Fibroblast of lung (primary cell): ENCODE measurements at regions not wholly inside any gene's neighbourhood (a gene's known extent, or its start where the extent isn't known, plus 50 kb on each side); places are given as distances from the start of the nearest gene placed in this dataset.

Source experiments
- DNase-seq, 2 donors: peaks; one replicate each; pipeline versions ENCODE4 v3.0.0 to v3.0.0-alpha.2; 2010; ENCODE audit warnings: low read depth in 2 of 2
- H2AFZ ChIP-seq: 2 replicates; pipeline ENCODE4 v1.5.1; 2012; ENCODE audit warnings: low read length, control low read depth, inconsistent platforms
- H3K27ac ChIP-seq: 2 replicates; pipeline ENCODE4 v1.5.1; 2011; ENCODE audit warnings: low read length, control low read depth; ENCODE audit not compliant: insufficient read depth
- H3K27me3 ChIP-seq: 2 replicates; pipeline ENCODE4 v1.5.1; 2011; ENCODE audit warnings: mild to moderate bottlenecking, low read length; ENCODE audit not compliant: control insufficient read depth, insufficient read depth
- H3K36me3 ChIP-seq: 2 replicates; pipeline ENCODE4 v1.5.1; 2011; ENCODE audit warnings: low read length; ENCODE audit not compliant: control insufficient read depth, insufficient read depth
- H3K4me1 ChIP-seq: 2 replicates; pipeline ENCODE4 v1.5.1; 2011; ENCODE audit warnings: low read length; ENCODE audit not compliant: control insufficient read depth, insufficient read depth; ENCODE audit errors: extremely low read depth
- H3K4me2 ChIP-seq: 2 replicates; pipeline ENCODE4 v1.5.1; 2011; ENCODE audit warnings: low read length, control low read depth; ENCODE audit not compliant: insufficient read depth; ENCODE audit errors: extremely low read depth
- H3K4me3 ChIP-seq, 4 experiments: fragments of 200-600 bp in 1 of 4; sonication (generic) in 1 of 4; replicated peaks in 1 of 4; 2 replicates each; pipeline ENCODE4 v1.5.1; 2011 to 2016; ENCODE audit warnings: low read length in 4 of 4, low read depth in 3 of 4, mild to moderate bottlenecking in 3 of 4, control low read depth in 2 of 4, inconsistent platforms in 1 of 4, mixed read lengths in 1 of 4; ENCODE audit not compliant: insufficient read depth in 1 of 4; ENCODE audit errors: control extremely low read depth in 1 of 4
- H3K79me2 ChIP-seq: 2 replicates; pipeline ENCODE4 v1.5.1; 2012; ENCODE audit warnings: mild to moderate bottlenecking, low read length, inconsistent platforms; ENCODE audit not compliant: control insufficient read depth, insufficient read depth
- H3K9ac ChIP-seq: 2 replicates; pipeline ENCODE4 v1.5.1; 2011; ENCODE audit warnings: mild to moderate bottlenecking, low read length, control low read depth; ENCODE audit not compliant: insufficient read depth
- H3K9me3 ChIP-seq: 2 replicates; pipeline ENCODE4 v1.5.1; 2012; ENCODE audit warnings: low read depth, low read length; ENCODE audit not compliant: control insufficient read depth, insufficient read depth
- H4K20me1 ChIP-seq: 2 replicates; pipeline ENCODE4 v1.5.1; 2011; ENCODE audit warnings: low read length; ENCODE audit not compliant: control insufficient read depth, insufficient read depth; ENCODE audit errors: extremely low read depth
- EZH2 ChIP-seq: IDR thresholded peaks from 2 replicates; pipeline ENCODE4 v1.5.1; 2012; ENCODE audit warnings: low read length, control low read depth, mild to moderate bottlenecking; ENCODE audit errors: missing control alignments
- TF ChIP-seq, protein P1 (sequence below), 2 donors: IDR thresholded peaks in 1 of 2; conservative IDR thresholded peaks in 1 of 2; 1 replicate in 1 of 2; 2 replicates in 1 of 2; pipeline ENCODE4 v1.5.1; 2011 to 2012; ENCODE audit warnings: low read length in 2 of 2, control low read depth in 1 of 2, inconsistent platforms in 1 of 2, low read depth in 1 of 2, mild to moderate bottlenecking in 1 of 2

DNA sequence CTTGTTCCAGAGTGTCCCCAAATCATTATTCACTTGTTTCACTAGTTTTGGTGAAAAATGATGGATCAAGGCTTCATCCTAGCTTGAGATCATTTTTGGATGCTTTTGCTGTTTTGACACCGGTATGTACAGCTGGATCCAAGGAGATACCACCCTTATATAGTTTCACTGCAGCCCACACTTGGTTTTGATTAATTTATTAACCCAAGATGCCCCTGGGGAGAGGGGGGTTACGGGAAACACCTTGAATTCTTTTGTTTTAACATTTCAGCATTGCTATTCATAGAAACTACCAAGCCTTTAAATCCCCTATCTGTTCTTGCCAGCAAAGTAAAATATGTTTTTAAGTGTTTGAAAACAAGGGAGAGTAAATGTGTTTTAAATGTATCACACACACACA lies 457.7 kb upstream of the RUNX1 start:
- Histone ChIP-seq H3K27ac (no peak overlapping the region), H3K36me3 (no peaks in the 10 kb centered on the region), H3K4me3 (no peak overlapping the region), H3K4me2 (no peak overlapping the region), H3K9ac (no peak overlapping the region), H3K79me2 (no peaks in the 10 kb centered on the region), H4K20me1 (no peaks in the 10 kb centered on the region), H2AFZ (no peak overlapping the region), H3K27me3 (no peaks in the 10 kb centered on the region), H3K9me3 (no peaks in the 10 kb centered on the region), H3K4me1 (no peaks in the 10 kb centered on the region)
- peak in 1 of 2 donors; percentile 38 for DNase-seq
- TF ChIP-seq, protein P1, sequence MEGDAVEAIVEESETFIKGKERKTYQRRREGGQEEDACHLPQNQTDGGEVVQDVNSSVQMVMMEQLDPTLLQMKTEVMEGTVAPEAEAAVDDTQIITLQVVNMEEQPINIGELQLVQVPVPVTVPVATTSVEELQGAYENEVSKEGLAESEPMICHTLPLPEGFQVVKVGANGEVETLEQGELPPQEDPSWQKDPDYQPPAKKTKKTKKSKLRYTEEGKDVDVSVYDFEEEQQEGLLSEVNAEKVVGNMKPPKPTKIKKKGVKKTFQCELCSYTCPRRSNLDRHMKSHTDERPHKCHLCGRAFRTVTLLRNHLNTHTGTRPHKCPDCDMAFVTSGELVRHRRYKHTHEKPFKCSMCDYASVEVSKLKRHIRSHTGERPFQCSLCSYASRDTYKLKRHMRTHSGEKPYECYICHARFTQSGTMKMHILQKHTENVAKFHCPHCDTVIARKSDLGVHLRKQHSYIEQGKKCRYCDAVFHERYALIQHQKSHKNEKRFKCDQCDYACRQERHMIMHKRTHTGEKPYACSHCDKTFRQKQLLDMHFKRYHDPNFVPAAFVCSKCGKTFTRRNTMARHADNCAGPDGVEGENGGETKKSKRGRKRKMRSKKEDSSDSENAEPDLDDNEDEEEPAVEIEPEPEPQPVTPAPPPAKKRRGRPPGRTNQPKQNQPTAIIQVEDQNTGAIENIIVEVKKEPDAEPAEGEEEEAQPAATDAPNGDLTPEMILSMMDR (conservative IDR thresholded peaks at IDR 0.05 in 1 of 2, IDR thresholded peaks at IDR 0.05 in 1 of 2; ENCODE audit: low read depth in 1 of 2, low read length in 2 of 2) = no peak
- no peak for TF ChIP-seq EZH2

DNA sequence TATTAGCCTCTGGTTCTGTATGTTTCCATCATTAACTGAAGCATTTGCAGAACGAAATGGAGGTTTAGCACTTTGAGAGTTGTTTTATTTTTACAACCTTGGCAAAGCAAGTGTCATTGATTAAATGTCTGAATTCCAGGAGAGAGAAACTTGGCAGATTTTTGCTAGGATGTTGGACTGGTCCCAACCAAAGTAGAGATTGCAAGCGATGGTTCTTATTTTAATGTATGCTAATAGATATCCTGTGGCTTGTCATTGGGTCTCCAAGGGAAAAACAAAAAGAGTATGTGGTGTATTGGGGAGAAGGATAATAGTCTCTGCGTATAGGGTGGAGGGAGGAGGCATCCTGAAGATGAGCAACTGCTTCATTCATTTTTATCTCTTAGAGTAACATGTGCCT lies 457.2 kb upstream of the RUNX1 start:
- Histone ChIP-seq H3K27me3 (no peaks in the 10 kb centered on the region), H3K27ac (no peak overlapping the region), H3K79me2 (no peaks in the 10 kb centered on the region), H3K4me1 (no peaks in the 10 kb centered on the region), H3K4me2 (no peak overlapping the region), H4K20me1 (no peaks in the 10 kb centered on the region), H3K9ac (no peak overlapping the region), H3K9me3 (no peaks in the 10 kb centered on the region), H3K4me3 (no peak overlapping the region), H2AFZ (no peak overlapping the region), H3K36me3 (no peaks in the 10 kb centered on the region)
- DNase-seq = peak; percentile 56 to 85
- TF ChIP-seq, protein P1 (conservative IDR thresholded peaks at IDR 0.05 in 1 of 2, IDR thresholded peaks at IDR 0.05 in 1 of 2; ENCODE audit: low read depth in 1 of 2, low read length in 2 of 2) = no peak
- no peak for TF ChIP-seq EZH2

DNA sequence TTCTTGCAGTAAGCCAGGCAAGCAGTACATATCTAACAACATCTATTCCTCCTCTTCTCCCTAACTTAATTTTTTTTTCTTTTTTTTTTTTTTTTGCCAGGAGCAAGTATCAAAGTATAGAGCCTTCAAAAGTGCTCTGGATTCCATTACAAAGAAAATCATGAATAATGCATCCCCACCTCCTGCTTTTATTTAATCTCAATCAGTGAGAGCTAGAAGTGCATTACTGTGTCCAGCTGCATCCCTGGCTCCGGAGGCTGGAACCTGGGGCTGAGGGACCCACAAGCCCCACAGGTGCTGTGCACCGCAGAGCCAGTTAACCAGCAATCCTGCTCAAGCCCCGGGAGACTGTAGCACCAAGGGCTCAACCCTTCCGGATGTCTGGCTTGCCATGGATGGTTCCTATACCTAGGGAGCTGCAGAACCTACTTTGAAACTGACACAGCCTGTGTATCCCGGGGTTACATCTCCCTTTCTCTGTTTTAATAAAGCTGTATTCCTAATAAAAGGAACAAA lies 455.9 kb upstream of the RUNX1 start:
- Histone ChIP-seq H3K79me2 (no peaks in the 10 kb centered on the region), H3K4me3 (no peak overlapping the region), H4K20me1 (no peaks in the 10 kb centered on the region), H3K27me3 (no peaks in the 10 kb centered on the region), H3K36me3 (no peaks in the 10 kb centered on the region), H3K27ac (no peak overlapping the region), H3K4me2 (no peak overlapping the region), H3K9me3 (no peaks in the 10 kb centered on the region), H2AFZ (no peak overlapping the region), H3K9ac (no peak overlapping the region), H3K4me1 (no peaks in the 10 kb centered on the region)
- no peak for DNase-seq
- TF ChIP-seq, protein P1 (conservative IDR thresholded peaks at IDR 0.05 in 1 of 2, IDR thresholded peaks at IDR 0.05 in 1 of 2; ENCODE audit: low read depth in 1 of 2, low read length in 2 of 2) = no peak
- no peak for TF ChIP-seq EZH2
